ENCODE measurements at regions not wholly inside any gene's neighbourhood (a gene's known extent, or its start where the extent isn't known, plus 50 kb on each side); places are given as distances from the start of the nearest gene placed in this dataset.

GRCh38 chr7:126211875-126212274 lies 1040.9 kb downstream of the GRM8 start:
- no peak overlapping the region for H3K4me3 Mint-ChIP-seq
- no peaks in the 10 kb centered on the region for H3K27me3 Mint-ChIP-seq
- no peaks in the 10 kb centered on the region for H3K36me3 Mint-ChIP-seq
- no peaks in the 10 kb centered on the region for H3K4me1 Mint-ChIP-seq (ENCODE audit: unreplicated experiment)
- no peak for DNase-seq (ENCODE audit: extremely low spot score, unreplicated experiment)
- no peak overlapping the region for H3K27ac Mint-ChIP-seq
- TF ChIP-seq CTCF (conservative IDR thresholded peaks at IDR 0.05) = no peak
- no peaks in the 10 kb centered on the region for H3K9me3 Mint-ChIP-seq

DNA sequence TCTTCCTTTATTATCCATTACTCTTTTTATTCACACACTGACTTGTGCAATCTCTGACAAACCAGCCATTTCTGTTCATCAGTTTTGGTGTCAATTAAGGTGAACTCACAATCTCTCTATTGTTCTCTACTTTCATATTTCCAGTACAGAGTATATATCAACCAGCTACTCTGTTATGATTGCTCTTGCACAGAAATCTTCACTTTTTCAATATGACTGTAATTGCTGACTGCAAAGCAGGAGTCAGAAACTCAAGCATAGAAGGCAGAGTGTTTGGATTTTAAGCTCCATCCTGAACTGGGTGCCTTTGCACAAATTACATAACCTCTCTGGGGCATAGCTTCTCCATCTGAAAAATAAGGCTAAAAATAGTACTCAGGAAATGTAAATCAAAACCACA lies 1042.0 kb downstream of the GRM8 start:
- Mint-ChIP-seq H3K4me3 (no peak overlapping the region), H3K4me1 (ENCODE audit: unreplicated experiment) (no peaks in the 10 kb centered on the region), H3K36me3 (no peaks in the 10 kb centered on the region), H3K9me3 (no peaks in the 10 kb centered on the region), H3K27ac (no peak overlapping the region), H3K27me3 (no peaks in the 10 kb centered on the region)
- TF ChIP-seq CTCF (conservative IDR thresholded peaks at IDR 0.05) = no peak
- no peak for DNase-seq (ENCODE audit: extremely low spot score, unreplicated experiment)

GRCh38 chr7:126203185-126203584 lies 1049.6 kb downstream of the GRM8 start:
- Mint-ChIP-seq H3K9me3 (no peaks in the 10 kb centered on the region), H3K27ac (no peak overlapping the region), H3K27me3 (no peaks in the 10 kb centered on the region), H3K4me1 (ENCODE audit: unreplicated experiment) (no peaks in the 10 kb centered on the region), H3K4me3 (no peak overlapping the region), H3K36me3 (no peaks in the 10 kb centered on the region)
- no peak for DNase-seq (ENCODE audit: extremely low spot score, unreplicated experiment)
- TF ChIP-seq CTCF (conservative IDR thresholded peaks at IDR 0.05) = no peak

DNA sequence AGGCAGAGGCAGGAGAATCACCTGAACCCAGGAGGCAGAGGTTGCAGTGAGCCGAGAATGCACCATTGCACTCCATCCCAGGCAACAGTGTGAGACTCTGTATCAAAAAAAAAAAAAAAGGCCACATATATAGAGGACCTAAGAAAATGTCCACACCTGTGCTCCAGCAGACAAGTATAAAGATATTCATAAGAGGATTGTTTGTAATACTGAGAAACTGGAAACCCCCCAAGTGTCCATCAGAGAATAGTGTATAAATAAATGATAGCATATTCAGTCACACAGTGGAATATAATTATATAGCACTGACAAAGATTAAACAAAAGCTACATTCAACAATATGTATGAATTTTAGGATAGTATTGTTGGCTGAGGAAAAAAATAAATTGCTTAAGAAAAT lies 1050.6 kb downstream of the GRM8 start:
- Mint-ChIP-seq H3K4me1 (ENCODE audit: unreplicated experiment) (no peaks in the 10 kb centered on the region), H3K4me3 (no peak overlapping the region), H3K27ac (no peak overlapping the region), H3K36me3 (no peaks in the 10 kb centered on the region), H3K27me3 (no peaks in the 10 kb centered on the region), H3K9me3 (no peaks in the 10 kb centered on the region)
- DNase-seq (ENCODE audit: extremely low spot score, unreplicated experiment) = no peak
- TF ChIP-seq CTCF (conservative IDR thresholded peaks at IDR 0.05) = no peak

- H3K36me3 Mint-ChIP-seq = no peaks in the 10 kb centered on the region
- H3K4me3 Mint-ChIP-seq = no peak overlapping the region
- no peak overlapping the region for H3K27ac Mint-ChIP-seq
Observed at GRCh38 chr7:126185959-126186580, 1066.7 kb downstream of the GRM8 start.

More at GRCh38 chr7:126185959-126186580, 1066.7 kb downstream of the GRM8 start:
- no peaks in the 10 kb centered on the region for H3K27me3 Mint-ChIP-seq
- H3K4me1 Mint-ChIP-seq (ENCODE audit: unreplicated experiment) = no peaks in the 10 kb centered on the region
- DNase-seq (ENCODE audit: extremely low spot score, unreplicated experiment) = no peak
- H3K9me3 Mint-ChIP-seq = no peaks in the 10 kb centered on the region
- no peak for TF ChIP-seq CTCF (conservative IDR thresholded peaks at IDR 0.05)

Data from type B pancreatic cell (in vitro differentiated cells).